M059J (cell line): ENCODE measurements at regions not wholly inside any gene's neighbourhood (a gene's known extent, or its start where the extent isn't known, plus 50 kb on each side); places are given as distances from the start of the nearest gene placed in this dataset.
"Not testable (repeated sequence)": the region's sequence is repeated elsewhere in the genome, so short reads cannot be mapped to it uniquely, and the experiment has no call there.

Source experiments
- DNase-seq: peaks from one replicate; pipeline ENCODE4 v3.0.0-alpha.2; 2012; ENCODE audit warnings: low read depth

- no peak for DNase-seq
Measured at GRCh38 chr20:41784209-41784958, 166.2 kb upstream of the CHD6 start.

DNA sequence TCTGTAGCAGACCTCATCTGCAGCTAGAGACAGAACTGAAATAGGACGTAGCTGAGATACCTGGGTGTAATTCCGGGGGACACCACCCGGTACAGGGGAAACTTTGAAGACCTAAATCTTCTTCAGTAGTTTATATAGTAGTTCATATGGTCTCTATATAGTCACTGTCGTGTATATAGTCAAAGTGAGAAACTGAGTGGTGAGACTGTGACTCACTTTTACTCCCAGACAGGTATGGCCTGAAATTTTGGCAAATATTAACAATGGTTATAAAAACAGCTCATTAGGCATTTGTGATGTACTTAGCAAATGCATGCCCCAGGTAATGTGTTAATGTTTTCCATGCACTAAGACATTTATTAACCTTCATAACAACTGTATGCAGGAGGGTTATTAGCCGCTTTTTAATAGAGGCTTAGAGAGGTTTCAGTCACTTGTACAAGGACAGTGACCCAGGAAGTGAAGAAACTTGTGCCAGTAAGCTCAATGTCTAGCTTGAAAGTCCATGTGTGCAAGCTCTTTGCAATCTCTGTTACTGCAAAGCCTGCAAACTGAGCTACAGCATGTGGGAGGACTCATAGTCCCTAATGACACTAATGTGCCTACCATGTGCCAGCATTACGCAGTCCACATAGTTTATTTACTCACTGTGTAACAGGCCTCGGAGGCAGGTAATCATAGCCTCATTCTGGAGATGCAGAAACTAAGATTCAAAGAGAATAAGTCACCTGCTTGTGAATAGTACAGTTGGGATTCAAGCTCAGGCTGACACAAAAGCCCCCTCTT, 165.4 kb upstream of the CHD6 start:
- no peak for DNase-seq

GRCh38 chr20:41782730-41783406, 164.7 kb upstream of the CHD6 start:
- DNase-seq, result no peak

DNA sequence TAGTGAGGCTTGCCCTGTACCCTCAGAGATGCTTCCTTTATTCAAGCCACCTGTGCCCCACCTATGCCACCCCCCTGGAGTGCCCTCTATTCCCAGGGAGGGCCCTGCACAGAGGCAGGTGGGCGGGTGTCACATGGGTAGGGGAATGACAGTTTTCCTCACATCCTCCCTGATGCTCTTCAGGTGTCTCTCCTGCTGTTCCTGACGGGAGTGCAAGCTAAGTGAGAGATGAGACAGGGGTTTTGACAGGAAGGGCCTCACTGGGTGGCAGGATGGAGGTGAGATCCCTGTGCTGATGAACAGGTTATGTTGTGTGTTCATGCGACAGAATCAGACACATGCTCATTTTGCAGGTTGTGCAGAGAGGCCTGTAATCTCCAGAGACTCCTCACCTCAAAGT, 164.1 kb upstream of the CHD6 start:
- DNase-seq, result no peak

DNA sequence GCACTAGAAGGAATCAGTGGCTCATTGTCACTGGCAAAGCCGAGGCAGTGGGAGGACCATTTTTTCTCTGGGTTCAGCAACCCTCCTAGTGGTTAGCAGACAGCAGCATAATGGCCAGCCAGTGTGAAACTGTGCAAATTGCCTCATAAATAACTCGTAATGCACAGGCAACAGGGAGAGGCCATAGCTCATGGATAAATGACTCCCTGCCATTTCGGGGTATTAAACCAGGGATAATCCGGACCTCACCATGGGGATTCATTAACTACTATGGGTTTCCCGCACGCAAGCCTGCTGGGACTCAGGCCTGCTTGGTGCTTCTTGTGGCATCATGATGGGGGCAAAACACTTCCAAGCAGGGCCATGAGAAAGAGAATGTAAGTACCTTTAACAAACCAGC, 158.2 kb upstream of the CHD6 start:
- no peak for DNase-seq

GRCh38 chr20:41774291-41774690, 156.1 kb upstream of the CHD6 start:
- DNase-seq, result no peak

DNA sequence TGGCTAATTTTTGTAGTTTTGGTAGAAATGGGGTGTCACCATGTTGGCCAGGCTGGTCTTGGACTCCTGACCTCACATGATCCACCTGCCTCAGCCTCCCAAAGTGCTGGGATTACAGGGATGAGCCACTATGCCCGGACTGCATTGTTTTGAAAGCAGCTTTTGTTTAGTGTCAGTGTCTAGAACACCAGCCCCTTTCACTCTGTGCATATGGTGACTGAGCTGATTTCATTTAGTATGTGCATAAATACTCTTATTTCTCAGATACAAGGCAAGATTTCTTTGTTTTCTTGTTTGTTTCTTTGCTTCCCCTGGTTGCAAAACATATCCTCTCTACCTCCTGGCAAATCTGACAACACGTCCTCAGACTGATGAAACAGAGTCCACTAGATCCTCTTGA, 152.8 kb upstream of the CHD6 start:
- DNase-seq, result no peak

- DNase-seq, result no peak
Measured at GRCh38 chr20:41770427-41770826, 152.2 kb upstream of the CHD6 start.

DNA sequence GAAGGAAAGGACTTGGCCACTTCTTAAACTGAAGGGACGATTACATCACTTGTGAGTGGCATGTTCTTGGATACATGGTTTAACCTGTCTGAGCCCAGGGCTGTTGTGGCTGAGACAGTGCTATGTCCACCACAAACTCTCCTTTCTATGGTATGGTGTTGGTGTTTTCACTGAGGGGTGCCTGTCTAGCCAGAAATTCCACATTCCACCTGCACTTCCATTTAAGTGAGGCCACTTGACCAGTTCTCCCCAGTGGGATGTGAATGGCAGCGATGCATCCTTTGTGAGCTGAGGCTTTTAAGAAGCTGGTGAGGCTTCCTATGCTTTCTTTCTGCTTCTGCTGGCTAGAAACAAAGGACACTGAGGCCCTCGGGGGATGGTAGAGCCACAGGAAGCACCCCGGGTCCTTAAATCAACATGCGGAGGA, 151.4 kb upstream of the CHD6 start:
- no peak for DNase-seq

- DNase-seq, result no peak
Measured at GRCh38 chr20:41750137-41750536, 132.0 kb upstream of the CHD6 start.

DNA sequence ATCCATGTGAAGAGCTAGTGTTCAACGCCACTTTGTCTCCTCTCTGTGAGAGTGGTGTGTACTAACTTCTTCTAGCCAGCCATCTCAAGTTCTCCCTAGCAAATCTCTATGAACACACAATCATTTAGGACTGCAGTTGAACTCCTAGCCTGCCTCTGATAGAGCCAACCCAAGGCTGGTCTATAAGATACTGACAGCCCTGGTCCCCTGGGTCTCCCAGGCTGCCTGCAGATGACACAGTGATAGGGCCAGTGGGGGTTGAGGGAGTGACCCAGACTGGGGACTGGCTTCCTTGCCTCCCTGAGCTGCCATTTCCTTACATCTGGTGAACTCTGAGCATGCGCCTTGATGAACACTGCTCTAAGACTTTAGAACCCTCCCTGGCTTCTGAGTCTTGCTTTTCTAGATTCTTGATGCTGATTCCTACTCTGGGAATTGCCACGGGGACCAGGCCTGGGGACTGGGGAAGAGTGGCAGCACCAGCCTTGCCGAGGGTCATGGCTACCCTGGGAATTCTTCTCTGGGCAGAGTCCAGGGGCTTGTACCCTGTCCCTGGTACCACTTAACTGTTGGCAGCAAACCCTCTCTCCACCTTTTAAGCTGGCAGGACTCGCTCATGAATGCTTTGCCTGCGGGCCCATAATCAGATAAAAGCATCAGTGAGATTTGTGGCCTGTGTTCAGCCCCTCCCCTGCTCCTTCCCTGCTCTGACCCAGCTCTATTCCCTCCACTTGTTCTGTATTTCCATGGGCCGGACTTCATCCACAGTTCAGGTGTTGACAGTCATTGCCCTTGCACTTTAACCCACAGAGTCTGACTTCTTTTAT, 130.8 kb upstream of the CHD6 start:
- DNase-seq, result no peak

GRCh38 chr20:41748051-41748450, 129.9 kb upstream of the CHD6 start:
- no peak for DNase-seq

DNA sequence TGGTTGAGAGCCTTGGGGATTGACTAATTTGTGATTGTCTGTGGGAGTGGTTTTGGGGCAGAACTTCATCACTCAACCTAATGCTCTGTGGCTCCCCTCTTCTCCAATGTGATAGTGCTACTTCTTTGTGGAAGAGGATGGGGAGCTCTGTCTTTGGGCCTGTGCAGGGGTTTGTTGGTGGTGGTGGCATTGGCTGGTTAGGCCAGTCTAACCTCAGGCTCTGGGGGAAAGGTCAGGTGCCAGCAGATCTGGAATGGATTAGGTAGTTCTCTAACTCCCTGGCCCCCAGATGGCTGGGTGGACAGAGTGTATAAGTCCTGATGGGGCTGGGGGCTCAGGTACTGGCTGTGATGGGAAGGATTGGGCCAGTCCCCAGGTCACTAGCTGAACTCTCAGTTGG, 129.0 kb upstream of the CHD6 start:
- DNase-seq, result no peak

DNA sequence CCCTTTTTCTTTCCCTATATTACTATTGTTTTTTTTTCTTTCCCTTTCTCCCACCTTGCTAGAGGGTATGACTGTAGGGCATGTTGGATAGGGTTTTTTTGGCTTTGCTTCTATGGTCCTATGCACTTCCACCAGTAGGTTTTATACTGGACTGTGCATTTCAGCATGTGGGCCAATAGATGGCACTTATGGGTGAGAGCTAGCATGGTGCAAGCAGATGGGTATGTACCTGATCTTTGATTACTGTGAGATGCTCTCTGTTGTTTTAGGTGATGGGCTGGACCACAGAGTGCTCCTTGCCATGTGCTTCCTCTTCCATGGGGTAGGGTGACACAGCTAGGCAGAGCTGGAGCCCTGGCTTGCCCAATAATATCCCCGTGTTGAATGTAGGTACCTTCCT, 128.5 kb upstream of the CHD6 start:
- no peak for DNase-seq

GRCh38 chr20:41738604-41739206, 120.5 kb upstream of the CHD6 start:
- peak; percentile 50 for DNase-seq

DNA sequence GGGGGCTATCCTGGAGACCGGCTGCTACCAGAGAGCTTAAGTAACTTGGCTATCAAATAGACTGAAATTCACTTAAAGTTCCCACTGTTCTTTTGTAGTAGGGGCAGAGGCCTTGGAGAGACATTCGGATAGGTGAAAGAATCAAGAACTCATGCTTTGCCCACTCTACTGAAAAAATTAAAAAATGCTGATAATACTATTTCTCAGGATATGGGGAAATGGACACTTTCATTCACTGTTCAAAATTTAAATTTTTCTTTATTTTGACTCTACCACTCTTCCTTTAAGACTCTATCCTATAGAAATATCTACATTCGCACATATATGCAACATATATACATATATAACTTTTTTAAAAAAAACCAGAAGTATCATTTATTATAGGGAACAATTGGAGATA, 117.8 kb upstream of the CHD6 start:
- DNase-seq, result no peak

DNA sequence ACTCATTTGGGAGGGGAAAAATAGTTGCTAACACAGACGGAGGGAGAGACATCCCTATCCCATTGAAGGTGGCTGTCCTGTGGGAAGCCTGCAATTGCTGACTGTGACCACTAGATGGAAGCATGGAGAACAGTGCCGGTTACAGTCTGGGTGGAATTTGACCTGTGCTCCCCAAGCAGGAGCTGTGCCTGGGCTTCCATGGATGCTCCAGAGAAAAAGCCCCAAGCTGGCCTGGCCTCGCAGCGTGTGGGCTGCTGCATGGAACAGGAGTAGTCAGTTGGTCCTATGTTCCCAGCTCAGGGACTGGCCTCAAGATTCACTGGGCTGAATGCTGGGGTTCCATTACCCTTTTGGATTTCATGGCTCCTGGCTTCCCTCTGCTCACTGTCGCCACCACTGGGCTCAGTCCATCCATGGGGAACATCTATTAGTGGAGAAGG, 116.3 kb upstream of the CHD6 start:
- DNase-seq, result peak; percentile 48

GRCh38 chr20:41733151-41733550, 115.0 kb upstream of the CHD6 start:
- DNase-seq, result no peak

DNA sequence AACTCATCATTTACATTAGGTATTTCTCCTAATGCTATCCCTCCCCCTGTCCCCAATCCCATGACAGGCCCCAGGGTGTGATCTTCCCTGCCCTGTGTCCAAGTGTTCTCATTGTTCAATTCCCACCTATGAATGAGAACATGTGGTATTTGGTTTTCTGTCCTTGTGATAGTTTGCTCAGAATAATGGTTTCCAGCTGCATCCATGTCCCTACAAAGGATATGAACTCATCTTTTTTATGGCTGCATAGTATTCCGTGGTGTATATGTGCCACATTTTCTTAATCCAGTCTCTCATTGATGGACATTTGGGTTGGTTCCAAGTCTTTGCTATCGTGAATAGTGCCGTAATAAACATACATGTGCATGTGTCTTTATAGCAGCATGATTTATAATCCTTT, 113.0 kb upstream of the CHD6 start:
- not testable (repeated sequence) for DNase-seq

- DNase-seq, result not testable (repeated sequence)
Measured at GRCh38 chr20:41727681-41728080, 109.5 kb upstream of the CHD6 start.

DNA sequence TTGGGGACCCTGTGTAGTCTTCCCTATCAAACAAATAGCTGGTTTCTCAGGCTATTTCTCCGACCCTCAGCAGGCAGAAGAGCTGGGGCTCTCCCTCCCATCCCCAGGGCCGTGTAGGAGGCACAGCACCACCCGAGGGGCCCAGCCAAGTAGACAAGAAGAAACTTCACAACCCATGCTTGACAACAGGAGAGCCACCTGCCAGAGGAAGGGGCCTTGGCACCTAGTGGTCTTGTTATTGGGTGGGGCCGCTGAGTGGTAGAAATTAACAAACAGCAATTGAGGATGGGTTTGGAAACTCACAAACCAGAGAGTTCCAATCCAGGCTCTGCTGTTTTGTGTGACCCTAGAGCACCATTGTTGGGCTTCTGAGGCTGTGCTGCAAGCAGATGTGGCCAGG, 108.5 kb upstream of the CHD6 start:
- no peak for DNase-seq
